CD4-positive, alpha-beta T cell treated with Interleukin-1 beta for 1 hour (primary cell): ENCODE measurements at regions not wholly inside any gene's neighbourhood (a gene's known extent, or its start where the extent isn't known, plus 50 kb on each side); places are given as distances from the start of the nearest gene placed in this dataset.

Source experiments
- DNase-seq, 2 donors: peaks; one replicate each; pipeline ENCODE4 v3.0.0-alpha.2; 2020 to 2022

- DNase-seq: no peak
These were observed 152.9 kb upstream of the NCKAP5 start for GRCh38 chr2:133721118-133721517.

- no peak for DNase-seq
These were observed 154.9 kb upstream of the NCKAP5 start for GRCh38 chr2:133723133-133723532.

- DNase-seq: no peak
These were observed 158.7 kb upstream of the NCKAP5 start for GRCh38 chr2:133726973-133727372.

GRCh38 chr2:133732059-133732458, 163.8 kb upstream of the NCKAP5 start:
- no peak for DNase-seq

- no peak for DNase-seq
These were observed 165.0 kb upstream of the NCKAP5 start for GRCh38 chr2:133732982-133733900.

- DNase-seq: no peak
These were observed 165.6 kb upstream of the NCKAP5 start for GRCh38 chr2:133733901-133734255.

GRCh38 chr2:133734716-133735495, 166.6 kb upstream of the NCKAP5 start:
- no peak for DNase-seq

GRCh38 chr2:133736674-133737073, 168.4 kb upstream of the NCKAP5 start:
- no peak for DNase-seq

GRCh38 chr2:133737242-133737993, 169.2 kb upstream of the NCKAP5 start:
- no peak for DNase-seq

- no peak for DNase-seq
These were observed 170.8 kb upstream of the NCKAP5 start for GRCh38 chr2:133739039-133739438.

- no peak for DNase-seq
These were observed 172.2 kb upstream of the NCKAP5 start for GRCh38 chr2:133740500-133740899.

- no peak for DNase-seq
These were observed 179.9 kb upstream of the NCKAP5 start for GRCh38 chr2:133748007-133748700.

GRCh38 chr2:133753665-133754064, 185.4 kb upstream of the NCKAP5 start:
- DNase-seq: no peak

- DNase-seq: no peak
These were observed 187.4 kb upstream of the NCKAP5 start for GRCh38 chr2:133755480-133756300.

GRCh38 chr2:133756833-133757232, 188.6 kb upstream of the NCKAP5 start:
- no peak for DNase-seq

GRCh38 chr2:133760376-133760775, 192.1 kb upstream of the NCKAP5 start:
- no peak for DNase-seq

- no peak for DNase-seq
These were observed 197.4 kb upstream of the NCKAP5 start for GRCh38 chr2:133765658-133766057.

- DNase-seq: no peak
These were observed 198.0 kb upstream of the NCKAP5 start for GRCh38 chr2:133766164-133766832.

- no peak for DNase-seq
These were observed 200.0 kb upstream of the NCKAP5 start for GRCh38 chr2:133768256-133768655.

GRCh38 chr2:133768658-133769435, 200.6 kb upstream of the NCKAP5 start:
- no peak for DNase-seq
